ENCODE measurements at regions not wholly inside any gene's neighbourhood (a gene's known extent, or its start where the extent isn't known, plus 50 kb on each side); places are given as distances from the start of the nearest gene placed in this dataset.
"Not testable (repeated sequence)": the region's sequence is repeated elsewhere in the genome, so short reads cannot be mapped to it uniquely, and the experiment has no call there.

DNA sequence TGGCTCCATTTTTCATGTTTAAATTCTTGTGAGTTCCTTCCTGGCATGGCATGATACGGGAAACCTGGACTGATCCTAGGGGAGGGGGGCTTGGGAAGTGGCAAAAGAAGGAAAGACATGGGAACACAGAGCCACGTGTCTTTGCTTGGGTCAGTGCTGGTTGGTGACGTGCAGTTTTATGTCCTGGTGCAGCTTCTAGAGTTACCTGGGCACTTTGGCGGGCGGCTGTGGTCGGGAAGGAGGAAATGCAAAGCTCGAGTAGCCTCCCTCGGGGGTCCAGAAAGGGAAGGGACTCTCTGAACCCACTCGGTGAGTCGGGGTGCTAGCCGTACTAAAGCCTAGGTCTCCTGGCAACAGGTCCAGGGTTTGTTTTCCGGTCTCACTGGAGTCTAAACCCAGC lies 94.6 kb downstream of the APOB start:
- no peak for DNase-seq (ENCODE audit: low read depth)

- no peak for DNase-seq (ENCODE audit: low read depth)
These were observed 97.4 kb downstream of the APOB start for GRCh38 chr2:20946468-20946867.

- not testable (repeated sequence) for DNase-seq (ENCODE audit: low read depth)
These were observed 100.2 kb downstream of the APOB start for GRCh38 chr2:20943721-20944120.

GRCh38 chr2:20942646-20943125 lies 101.2 kb downstream of the APOB start:
- DNase-seq (ENCODE audit: low read depth): no peak

DNA sequence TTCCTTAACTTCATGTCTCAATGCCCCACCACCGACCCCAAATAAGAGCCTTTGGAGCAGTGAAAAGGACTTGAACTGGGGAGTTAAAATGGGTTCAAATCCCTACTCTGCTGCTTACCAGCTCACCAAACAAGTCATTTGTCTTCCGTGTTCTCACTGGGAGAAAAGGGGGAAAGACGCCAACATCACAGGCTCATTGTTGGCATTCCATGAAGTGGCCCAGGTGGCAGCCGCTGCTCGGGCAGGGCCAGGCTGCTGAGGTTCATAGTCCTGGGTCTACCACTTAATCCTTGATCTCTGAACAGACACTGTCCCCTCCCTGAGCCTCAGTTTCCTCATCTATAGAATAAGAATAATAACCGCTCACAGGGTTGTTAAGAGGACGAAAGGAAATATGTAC lies 103.0 kb downstream of the APOB start:
- DNase-seq (ENCODE audit: low read depth): no peak

GRCh38 chr2:20939931-20940795 lies 103.7 kb downstream of the APOB start:
- DNase-seq (ENCODE audit: low read depth): no peak

- DNase-seq (ENCODE audit: low read depth): no peak
These were observed 106.5 kb downstream of the APOB start for GRCh38 chr2:20937353-20937752.

GRCh38 chr2:20935168-20935775 lies 108.6 kb downstream of the APOB start:
- DNase-seq (ENCODE audit: low read depth): no peak

GRCh38 chr2:20934236-20934635 lies 109.6 kb downstream of the APOB start:
- DNase-seq (ENCODE audit: low read depth): no peak

GRCh38 chr2:20933714-20934113 lies 110.2 kb downstream of the APOB start:
- no peak for DNase-seq (ENCODE audit: low read depth)

DNA sequence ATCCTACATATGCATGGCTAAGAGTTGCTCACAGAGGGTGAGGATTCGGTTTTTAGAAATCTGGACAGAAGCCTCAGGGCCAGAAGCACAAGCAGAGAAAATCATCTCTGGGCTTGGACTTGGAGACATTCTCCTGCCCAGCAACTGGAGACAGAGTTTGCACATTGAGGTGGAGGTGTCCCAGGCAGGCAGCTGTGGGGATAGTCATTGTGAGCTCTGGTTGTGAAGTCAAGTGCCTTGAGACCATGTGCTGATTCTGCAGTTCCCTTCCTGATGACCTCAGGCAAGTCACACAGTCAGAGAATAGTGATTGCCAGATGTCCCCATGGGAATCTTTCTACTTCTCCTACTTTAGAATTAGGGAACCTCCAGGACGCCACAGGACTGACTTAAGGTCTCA lies 108.4 kb upstream of the LDAH start:
- no peak for DNase-seq (ENCODE audit: low read depth)

GRCh38 chr2:20930928-20931327 lies 108.0 kb upstream of the LDAH start:
- DNase-seq (ENCODE audit: low read depth): peak; percentile 6

DNA sequence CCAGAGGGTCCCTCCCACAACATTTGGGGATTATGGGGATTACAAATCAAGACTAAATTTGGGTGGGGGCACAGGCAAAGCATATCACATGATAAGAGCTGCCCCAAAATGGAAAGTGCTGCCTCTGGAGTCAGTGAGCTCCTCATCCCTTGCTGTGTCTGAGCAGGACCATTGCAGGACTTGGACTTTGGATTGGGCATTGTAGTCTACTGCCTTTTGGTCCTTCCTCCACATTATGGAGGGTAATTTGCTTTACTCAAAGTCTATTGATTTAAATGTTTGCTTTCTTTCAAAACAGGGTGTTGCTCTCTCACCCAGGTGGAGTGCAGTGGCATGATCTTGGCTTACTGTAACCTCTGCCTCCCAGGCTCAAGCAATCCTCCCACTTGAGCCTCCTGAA lies 106.8 kb upstream of the LDAH start:
- no peak for DNase-seq (ENCODE audit: low read depth)

DNA sequence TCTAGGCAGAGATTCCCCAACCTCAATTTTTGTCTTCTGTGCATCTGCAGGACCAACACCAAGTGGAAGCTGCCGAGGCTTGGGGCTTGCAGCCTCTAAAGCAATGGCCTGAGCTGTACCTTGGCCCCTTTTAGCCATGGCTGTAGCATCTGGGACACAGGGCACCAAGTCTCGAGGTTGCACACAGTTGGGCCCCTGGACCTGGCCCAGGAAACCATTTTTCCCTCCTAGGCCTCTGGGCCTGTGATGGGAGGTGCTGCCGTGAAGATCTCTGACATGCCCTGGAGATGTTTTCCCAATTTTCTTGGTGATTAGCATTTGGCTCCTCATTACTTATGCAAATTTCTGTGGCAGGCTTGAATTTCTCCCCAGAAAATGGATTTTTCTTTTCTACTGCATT lies 105.7 kb upstream of the LDAH start:
- no peak for DNase-seq (ENCODE audit: low read depth)

DNA sequence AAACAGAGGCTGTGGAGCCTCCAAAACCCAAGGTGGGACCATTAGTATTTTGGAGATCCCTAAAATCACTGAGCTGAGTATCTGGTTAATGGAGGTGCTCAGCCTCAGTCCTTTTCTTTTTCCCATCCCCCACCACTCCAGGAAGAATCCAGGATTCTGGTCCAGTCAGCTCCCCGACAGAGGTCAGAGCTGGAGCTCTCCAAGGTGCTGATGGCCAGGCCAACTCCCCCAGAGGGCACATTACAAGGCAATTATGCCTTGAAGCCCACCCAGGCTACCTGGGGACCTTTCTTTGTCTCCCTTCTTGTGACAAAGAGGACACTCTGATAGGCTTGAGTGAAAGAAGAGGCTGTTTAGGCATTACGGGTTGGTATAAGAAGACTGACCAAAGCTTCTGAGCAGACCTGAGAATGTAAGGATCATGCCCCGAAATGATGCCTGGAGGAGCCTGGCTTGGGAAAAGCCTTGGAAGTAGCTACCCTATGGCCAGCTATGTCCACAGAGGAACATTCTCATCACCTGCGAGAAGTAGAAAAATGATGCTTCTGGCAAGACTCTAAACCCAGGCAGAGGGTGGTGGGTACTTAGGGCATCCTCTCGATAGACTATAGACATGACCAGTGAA lies 102.5 kb upstream of the LDAH start:
- DNase-seq (ENCODE audit: low read depth): no peak

GRCh38 chr2:20919297-20919800 lies 96.4 kb upstream of the LDAH start:
- no peak for DNase-seq (ENCODE audit: low read depth)

DNA sequence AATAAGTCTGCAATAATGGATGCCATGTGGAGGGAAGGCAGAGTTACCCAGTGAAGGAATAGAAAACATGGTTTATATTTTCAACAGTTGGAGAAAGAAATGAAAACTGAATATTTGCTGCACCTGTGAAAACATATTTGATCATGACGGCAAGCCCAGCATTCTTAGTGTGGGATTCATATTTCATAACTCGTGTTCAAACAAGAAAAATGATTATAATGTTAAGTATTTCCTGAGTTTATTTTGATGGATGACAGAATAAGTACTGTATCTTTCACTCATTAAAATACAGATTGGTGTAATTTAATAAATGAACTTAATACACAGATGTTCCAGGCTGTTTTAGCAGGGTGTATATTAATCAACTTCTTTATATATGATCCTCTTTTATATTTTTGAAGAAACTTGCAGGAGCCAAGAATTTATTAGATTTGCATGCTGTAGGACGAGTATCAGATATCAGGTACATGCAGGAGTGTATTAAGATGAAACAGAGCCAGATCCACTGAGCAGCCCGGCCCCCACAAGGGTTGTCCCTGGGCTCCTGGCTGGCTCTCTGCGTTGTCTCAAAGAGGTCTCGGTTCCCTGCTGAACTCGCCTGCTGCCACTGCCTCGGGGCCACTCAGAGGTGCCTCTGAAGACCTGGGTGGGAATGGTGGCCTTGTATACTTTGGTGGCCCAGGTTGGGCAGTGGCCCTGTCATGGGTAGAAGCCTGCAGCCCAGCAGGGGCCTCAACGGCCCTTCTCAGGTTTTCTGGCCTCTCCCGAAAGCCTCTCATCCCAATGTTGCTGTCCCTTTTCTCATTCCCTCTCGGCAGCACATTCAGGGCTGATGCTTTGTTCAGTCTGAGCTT lies 95.0 kb upstream of the LDAH start:
- DNase-seq (ENCODE audit: low read depth): no peak

DNA sequence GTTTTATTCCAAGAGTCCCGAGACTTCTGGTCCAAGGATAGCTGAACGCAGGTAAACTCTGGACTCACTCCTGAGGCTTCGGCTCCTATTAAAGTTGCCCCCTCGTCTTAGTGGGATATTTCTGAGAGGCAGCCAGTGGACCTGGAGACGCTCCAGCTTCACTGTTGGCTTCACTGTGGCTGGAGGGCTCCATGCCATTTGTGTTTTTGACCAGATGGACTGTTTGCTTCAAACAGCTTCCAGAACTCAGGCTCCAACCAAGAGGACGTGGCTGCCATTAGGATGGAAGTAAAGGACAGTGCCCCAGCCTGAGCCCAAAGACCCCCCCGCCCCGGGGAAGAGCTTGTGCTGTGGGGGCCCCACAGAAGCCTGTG lies 94.4 kb upstream of the LDAH start:
- no peak for DNase-seq (ENCODE audit: low read depth)

GRCh38 chr2:20916604-20917286 lies 93.8 kb upstream of the LDAH start:
- no peak for DNase-seq (ENCODE audit: low read depth)

DNA sequence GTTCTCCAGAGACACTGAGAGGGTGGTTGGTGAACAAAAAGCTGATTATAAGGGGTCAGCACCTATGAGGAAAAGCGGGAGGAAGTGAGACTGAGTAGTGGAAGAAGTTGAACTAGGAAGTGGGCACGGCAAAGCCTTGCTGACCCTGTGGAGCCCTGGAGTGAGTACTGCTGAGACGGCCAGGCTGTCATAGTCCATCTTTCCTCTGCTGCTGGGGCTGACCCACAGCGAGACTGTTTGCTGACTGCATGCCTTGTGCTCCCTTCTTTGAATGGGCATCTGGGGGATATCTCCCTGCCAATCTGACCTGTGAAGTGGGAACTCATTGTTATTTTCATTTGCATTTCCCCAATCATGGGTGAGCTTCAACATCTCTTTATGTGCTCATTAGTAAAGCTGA lies 92.4 kb upstream of the LDAH start:
- DNase-seq (ENCODE audit: low read depth): no peak

- no peak for DNase-seq (ENCODE audit: low read depth)
These were observed 91.9 kb upstream of the LDAH start for GRCh38 chr2:20914771-20915170.

Data from GM04504 (cell line).